Endodermal cell (in vitro differentiated cells): ENCODE measurements at regions not wholly inside any gene's neighbourhood (a gene's known extent, or its start where the extent isn't known, plus 50 kb on each side); places are given as distances from the start of the nearest gene placed in this dataset.

Experiments
- DNase-seq: peaks from one replicate; pipeline ENCODE4 v3.0.0-alpha.2; 2017
- H3K27ac ChIP-seq: 2 replicates; pipeline ENCODE4 v1.5.1; 2013; ENCODE audit warnings: mild to moderate bottlenecking, low read depth, low read length, moderate library complexity
- H3K27me3 ChIP-seq: 2 replicates; pipeline ENCODE4 v1.6.1; 2013; ENCODE audit warnings: mild to moderate bottlenecking, low read length, moderate library complexity; ENCODE audit not compliant: insufficient read depth, control insufficient read depth, poor library complexity, severe bottlenecking
- H3K36me3 ChIP-seq: 2 replicates; pipeline ENCODE4 v1.7.0; 2013; ENCODE audit warnings: mild to moderate bottlenecking, low read length, moderate library complexity; ENCODE audit not compliant: control insufficient read depth, insufficient read depth
- H3K4me1 ChIP-seq: one replicate; pipeline ENCODE4 v1.7.0; 2013; ENCODE audit warnings: low read length; ENCODE audit not compliant: control insufficient read depth, insufficient read depth
- H3K4me3 ChIP-seq: 2 replicates; pipeline ENCODE4 v1.5.1; 2013; ENCODE audit warnings: mild to moderate bottlenecking, low read length, moderate library complexity
- H3K9ac ChIP-seq: 2 replicates; pipeline ENCODE4 v1.6.1; 2013; ENCODE audit warnings: mild to moderate bottlenecking, low read length, moderate library complexity; ENCODE audit not compliant: poor library complexity, severe bottlenecking; ENCODE audit errors: extremely low read depth
- H3K9me3 ChIP-seq: 2 replicates; pipeline ENCODE4 v1.6.1; 2013; ENCODE audit warnings: mild to moderate bottlenecking, low read length, moderate library complexity; ENCODE audit not compliant: control insufficient read depth
- H3K27ac Mint-ChIP-seq: 2 replicates; pipeline ENCODE4 v1.8.0; 2020; ENCODE audit warnings: mixed read lengths
- H3K27me3 Mint-ChIP-seq: 2 replicates; pipeline ENCODE4 v1.8.0; 2021; ENCODE audit warnings: mild to moderate bottlenecking, mixed read lengths; ENCODE audit not compliant: insufficient read depth
- H3K36me3 Mint-ChIP-seq: 2 replicates; pipeline ENCODE4 v1.8.0; 2020; ENCODE audit warnings: low read depth, mixed read lengths
- H3K4me1 Mint-ChIP-seq: 2 replicates; pipeline ENCODE4 v1.8.0; 2020; ENCODE audit warnings: mixed read lengths
- H3K4me3 Mint-ChIP-seq: 2 replicates; pipeline ENCODE4 v1.8.0; 2020; ENCODE audit warnings: mild to moderate bottlenecking, moderate library complexity, mixed read lengths
- H3K9me3 Mint-ChIP-seq: 2 replicates; pipeline ENCODE4 v1.8.0; 2020; ENCODE audit warnings: mild to moderate bottlenecking, mixed read lengths
- WGBS, 2 experiments: methylation state at CpG; one replicate each; pipeline versions ENCODE4 v1.1.5 to v1.1.7; 2013; ENCODE audit warnings: missing lambda C conversion rate in 2 of 2, mixed read lengths in 1 of 2; ENCODE audit not compliant: insufficient coverage in 1 of 2, insufficient read length in 1 of 2; 5-methylcytosine and 5-hydroxymethylcytosine counted together
- TF ChIP-seq, protein P1 (sequence below): fragments of 200-600 bp; sonication (generic); conservative IDR thresholded peaks from 2 replicates; pipeline ENCODE4 v1.5.0; 2021; ENCODE audit warnings: antibody characterized with exemption, mild to moderate bottlenecking

- peaks cover 56% of the 10 kb centered on the region for H3K4me1 Mint-ChIP-seq
- Histone ChIP-seq H3K4me1 (peaks cover 8% of the 10 kb centered on the region), H3K27me3 (no peaks in the 10 kb centered on the region), H3K9me3 (peaks cover 12% of the 10 kb centered on the region), H3K9ac (no peak overlapping the region), H3K4me3 (no peak overlapping the region), H3K36me3 (peaks cover 41% of the 10 kb centered on the region), H3K27ac (no peak overlapping the region)
- DNase-seq = no peak
- H3K4me3 Mint-ChIP-seq = no peak overlapping the region
- peaks cover 2% of the 10 kb centered on the region for H3K9me3 Mint-ChIP-seq
- WGBS, 2 experiments = 90 to 100% methylated on average over 1 to 3 of the region's 3 CpGs
- H3K27me3 Mint-ChIP-seq = no peaks in the 10 kb centered on the region
- TF ChIP-seq, protein P1, sequence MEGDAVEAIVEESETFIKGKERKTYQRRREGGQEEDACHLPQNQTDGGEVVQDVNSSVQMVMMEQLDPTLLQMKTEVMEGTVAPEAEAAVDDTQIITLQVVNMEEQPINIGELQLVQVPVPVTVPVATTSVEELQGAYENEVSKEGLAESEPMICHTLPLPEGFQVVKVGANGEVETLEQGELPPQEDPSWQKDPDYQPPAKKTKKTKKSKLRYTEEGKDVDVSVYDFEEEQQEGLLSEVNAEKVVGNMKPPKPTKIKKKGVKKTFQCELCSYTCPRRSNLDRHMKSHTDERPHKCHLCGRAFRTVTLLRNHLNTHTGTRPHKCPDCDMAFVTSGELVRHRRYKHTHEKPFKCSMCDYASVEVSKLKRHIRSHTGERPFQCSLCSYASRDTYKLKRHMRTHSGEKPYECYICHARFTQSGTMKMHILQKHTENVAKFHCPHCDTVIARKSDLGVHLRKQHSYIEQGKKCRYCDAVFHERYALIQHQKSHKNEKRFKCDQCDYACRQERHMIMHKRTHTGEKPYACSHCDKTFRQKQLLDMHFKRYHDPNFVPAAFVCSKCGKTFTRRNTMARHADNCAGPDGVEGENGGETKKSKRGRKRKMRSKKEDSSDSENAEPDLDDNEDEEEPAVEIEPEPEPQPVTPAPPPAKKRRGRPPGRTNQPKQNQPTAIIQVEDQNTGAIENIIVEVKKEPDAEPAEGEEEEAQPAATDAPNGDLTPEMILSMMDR = no peak
- H3K36me3 Mint-ChIP-seq = peaks cover 26% of the 10 kb centered on the region
- H3K27ac Mint-ChIP-seq = no peak overlapping the region
Measured at GRCh38 chr5:98608052-98608451, 165.4 kb upstream of the RGMB start.

- Histone ChIP-seq H3K9ac (no peak overlapping the region), H3K36me3 (peaks cover 19% of the 10 kb centered on the region), H3K4me3 (no peak overlapping the region), H3K27ac (no peak overlapping the region), H3K27me3 (no peaks in the 10 kb centered on the region), H3K4me1 (peaks cover 5% of the 10 kb centered on the region), H3K9me3 (no peaks in the 10 kb centered on the region)
- no peaks in the 10 kb centered on the region for H3K27me3 Mint-ChIP-seq
- WGBS, 2 experiments = 90 to 100% methylated on average over 1 of the region's 1 CpG
- peaks cover 37% of the 10 kb centered on the region for H3K4me1 Mint-ChIP-seq
- H3K4me3 Mint-ChIP-seq = no peak overlapping the region
- no peaks in the 10 kb centered on the region for H3K9me3 Mint-ChIP-seq
- peaks cover 15% of the 10 kb centered on the region for H3K36me3 Mint-ChIP-seq
- no peak for DNase-seq
- TF ChIP-seq, protein P1 = no peak
- H3K27ac Mint-ChIP-seq = no peak overlapping the region
Measured at GRCh38 chr5:98614341-98614740, 159.1 kb upstream of the RGMB start.

GRCh38 chr5:98621821-98622220, 151.6 kb upstream of the RGMB start:
- TF ChIP-seq, protein P1 = no peak
- no peak overlapping the region for H3K27ac ChIP-seq
- H3K27me3 ChIP-seq = no peaks in the 10 kb centered on the region
- no peak overlapping the region for H3K9ac ChIP-seq
- Mint-ChIP-seq H3K27ac (no peak overlapping the region), H3K4me1 (peaks cover 15% of the 10 kb centered on the region), H3K27me3 (no peaks in the 10 kb centered on the region), H3K4me3 (no peak overlapping the region), H3K9me3 (no peaks in the 10 kb centered on the region), H3K36me3 (peaks cover 7% of the 10 kb centered on the region)
- no peak overlapping the region for H3K4me3 ChIP-seq
- H3K9me3 ChIP-seq = no peaks in the 10 kb centered on the region
- peaks cover 22% of the 10 kb centered on the region for H3K36me3 ChIP-seq
- WGBS, 2 experiments = 95 to 98% methylated on average over 5 to 6 of the region's 7 CpGs
- H3K4me1 ChIP-seq = no peaks in the 10 kb centered on the region
- DNase-seq = no peak
